ENCODE measurements at regions not wholly inside any gene's neighbourhood (a gene's known extent, or its start where the extent isn't known, plus 50 kb on each side); places are given as distances from the start of the nearest gene placed in this dataset.

DNA sequence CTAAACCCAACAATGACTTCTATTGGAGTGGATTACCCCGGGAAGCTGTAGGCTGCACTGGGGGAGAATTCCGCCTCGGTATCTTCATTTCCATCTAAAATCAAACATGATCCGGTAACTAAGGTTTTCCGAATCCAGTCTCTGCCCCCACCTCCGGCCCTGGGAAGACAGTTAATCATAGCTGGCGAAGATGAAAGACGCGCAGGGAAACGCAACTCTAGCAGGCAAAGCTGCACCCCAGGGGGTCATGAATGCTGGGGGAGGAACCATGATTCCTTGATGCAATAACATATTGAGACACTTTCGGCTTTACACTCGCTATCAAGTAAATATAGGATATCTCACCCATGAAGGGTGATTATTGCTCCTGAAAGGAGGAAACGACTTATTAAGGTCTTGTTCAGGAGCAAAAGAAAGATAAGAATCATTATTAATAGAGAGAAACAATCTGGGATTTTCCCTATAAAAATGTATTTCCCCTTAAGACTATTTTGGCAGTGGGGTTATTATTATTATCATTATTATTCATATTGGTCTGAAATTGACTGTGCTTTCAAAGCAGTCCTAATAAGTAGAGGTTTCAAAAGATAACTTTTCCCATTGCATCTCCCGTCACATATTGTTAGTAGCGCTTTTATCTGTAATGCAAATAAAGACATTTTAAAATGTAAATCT, 614.9 kb downstream of the VRK1 start:
- Histone ChIP-seq H3K9me3 (no peaks in the 10 kb centered on the region), H3K4me2 (no peak overlapping the region), H3K79me2 (ENCODE audit: insufficient read depth) (no peaks in the 10 kb centered on the region), H3K4me1 (ENCODE audit: control insufficient read depth in 1 of 2, insufficient read depth in 2 of 2, low read depth in 1 of 2, low read length in 1 of 2) (peaks cover 0 to 6% of the 10 kb centered on the region in 2 experiments; a peak in 1 of 4 replicates), H3K27me3 (ENCODE audit: insufficient read depth) (peaks cover 47% of the 10 kb centered on the region), H2AFZ (ENCODE audit: low read depth) (no peak overlapping the region), H3K27ac (ENCODE audit: low read depth in 2 of 2, low read length in 1 of 2) (no peak overlapping the region), H3K9me2 (no peaks in the 10 kb centered on the region), H3K4me3 (ENCODE audit: low read depth in 2 of 2, low read length in 1 of 2) (no peak overlapping the region), H3K36me3 (replicated peaks in 1 of 2; ENCODE audit: control insufficient read depth in 1 of 2, insufficient read depth in 2 of 2, low read length in 1 of 2) (no peaks in the 10 kb centered on the region), H3F3A (replicated peaks; ENCODE audit: insufficient read depth) (peaks cover 3% of the 10 kb centered on the region), H4K20me1 (ENCODE audit: insufficient read depth) (no peaks in the 10 kb centered on the region), H3K9ac (no peak overlapping the region)
- WGBS (ENCODE audit: low lambda C conversion rate): 3% methylated on average over 15 of the region's 15 CpGs
- ChIA-PET CTCF (no interaction called here), POLR2A (no interaction called here)
- DNase-seq: no peak
- no peak for TF ChIP-seq ELF1 (IDR thresholded peaks at IDR 0.05)
- TF ChIP-seq, protein P1, sequence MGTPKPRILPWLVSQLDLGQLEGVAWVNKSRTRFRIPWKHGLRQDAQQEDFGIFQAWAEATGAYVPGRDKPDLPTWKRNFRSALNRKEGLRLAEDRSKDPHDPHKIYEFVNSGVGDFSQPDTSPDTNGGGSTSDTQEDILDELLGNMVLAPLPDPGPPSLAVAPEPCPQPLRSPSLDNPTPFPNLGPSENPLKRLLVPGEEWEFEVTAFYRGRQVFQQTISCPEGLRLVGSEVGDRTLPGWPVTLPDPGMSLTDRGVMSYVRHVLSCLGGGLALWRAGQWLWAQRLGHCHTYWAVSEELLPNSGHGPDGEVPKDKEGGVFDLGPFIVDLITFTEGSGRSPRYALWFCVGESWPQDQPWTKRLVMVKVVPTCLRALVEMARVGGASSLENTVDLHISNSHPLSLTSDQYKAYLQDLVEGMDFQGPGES (IDR thresholded peaks at IDR 0.05; ENCODE audit: low read depth, low read length): no peak
- no peak for TF ChIP-seq TAF1 (IDR thresholded peaks at IDR 0.05; ENCODE audit: borderline replicate concordance, low read depth, low read length)
- TF ChIP-seq, protein P2, sequence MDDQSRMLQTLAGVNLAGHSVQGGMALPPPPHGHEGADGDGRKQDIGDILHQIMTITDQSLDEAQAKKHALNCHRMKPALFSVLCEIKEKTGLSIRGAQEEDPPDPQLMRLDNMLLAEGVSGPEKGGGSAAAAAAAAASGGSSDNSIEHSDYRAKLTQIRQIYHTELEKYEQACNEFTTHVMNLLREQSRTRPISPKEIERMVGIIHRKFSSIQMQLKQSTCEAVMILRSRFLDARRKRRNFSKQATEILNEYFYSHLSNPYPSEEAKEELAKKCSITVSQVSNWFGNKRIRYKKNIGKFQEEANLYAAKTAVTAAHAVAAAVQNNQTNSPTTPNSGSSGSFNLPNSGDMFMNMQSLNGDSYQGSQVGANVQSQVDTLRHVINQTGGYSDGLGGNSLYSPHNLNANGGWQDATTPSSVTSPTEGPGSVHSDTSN (IDR thresholded peaks at IDR 0.05): no peak
- no peak for TF ChIP-seq RFX5 (IDR thresholded peaks at IDR 0.05; ENCODE audit: low read length)
- no peak for TF ChIP-seq RCOR1 (IDR thresholded peaks at IDR 0.05; ENCODE audit: low read length)
- TF ChIP-seq, protein P3, sequence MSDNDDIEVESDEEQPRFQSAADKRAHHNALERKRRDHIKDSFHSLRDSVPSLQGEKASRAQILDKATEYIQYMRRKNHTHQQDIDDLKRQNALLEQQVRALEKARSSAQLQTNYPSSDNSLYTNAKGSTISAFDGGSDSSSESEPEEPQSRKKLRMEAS (IDR thresholded peaks at IDR 0.05; ENCODE audit: low read depth): no peak
- no peak for TF ChIP-seq RAD21 (IDR thresholded peaks at IDR 0.05; ENCODE audit: low read length)
- TF ChIP-seq, protein P4, sequence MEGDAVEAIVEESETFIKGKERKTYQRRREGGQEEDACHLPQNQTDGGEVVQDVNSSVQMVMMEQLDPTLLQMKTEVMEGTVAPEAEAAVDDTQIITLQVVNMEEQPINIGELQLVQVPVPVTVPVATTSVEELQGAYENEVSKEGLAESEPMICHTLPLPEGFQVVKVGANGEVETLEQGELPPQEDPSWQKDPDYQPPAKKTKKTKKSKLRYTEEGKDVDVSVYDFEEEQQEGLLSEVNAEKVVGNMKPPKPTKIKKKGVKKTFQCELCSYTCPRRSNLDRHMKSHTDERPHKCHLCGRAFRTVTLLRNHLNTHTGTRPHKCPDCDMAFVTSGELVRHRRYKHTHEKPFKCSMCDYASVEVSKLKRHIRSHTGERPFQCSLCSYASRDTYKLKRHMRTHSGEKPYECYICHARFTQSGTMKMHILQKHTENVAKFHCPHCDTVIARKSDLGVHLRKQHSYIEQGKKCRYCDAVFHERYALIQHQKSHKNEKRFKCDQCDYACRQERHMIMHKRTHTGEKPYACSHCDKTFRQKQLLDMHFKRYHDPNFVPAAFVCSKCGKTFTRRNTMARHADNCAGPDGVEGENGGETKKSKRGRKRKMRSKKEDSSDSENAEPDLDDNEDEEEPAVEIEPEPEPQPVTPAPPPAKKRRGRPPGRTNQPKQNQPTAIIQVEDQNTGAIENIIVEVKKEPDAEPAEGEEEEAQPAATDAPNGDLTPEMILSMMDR (IDR thresholded peaks at IDR 0.05): no peak

DNA sequence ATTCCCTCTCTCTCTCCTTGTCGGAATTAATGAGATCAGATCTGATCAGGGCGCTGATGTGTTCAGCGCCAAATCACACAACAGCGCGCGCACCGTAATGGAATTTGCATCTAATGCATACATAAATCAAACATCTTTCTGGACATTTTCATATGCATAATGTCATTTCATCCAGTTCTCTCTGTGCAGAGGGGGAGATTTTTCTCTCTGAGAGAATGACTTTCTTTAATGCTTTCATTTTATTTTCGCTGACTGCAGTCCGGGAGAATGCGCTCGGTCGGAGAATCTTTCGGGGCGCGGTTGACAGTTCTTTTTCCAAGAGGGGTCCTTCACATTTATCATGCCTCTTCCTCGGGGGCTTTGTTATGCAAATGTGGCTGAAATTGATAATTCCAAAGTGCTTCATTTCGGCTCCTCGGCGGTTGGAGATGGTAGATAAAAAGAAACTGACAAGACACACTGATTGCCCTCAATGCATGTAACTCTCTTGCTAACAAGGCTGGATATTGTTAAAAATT, 615.9 kb downstream of the VRK1 start:
- peak overlapping the region in 1 of 2 experiments; percentile 46; a peak in 3 of 4 replicates for H3K4me3 ChIP-seq (ENCODE audit: low read depth in 2 of 2, low read length in 1 of 2)
- peaks cover 0 to 6% of the 10 kb centered on the region in 2 experiments; a peak in 1 of 4 replicates for H3K4me1 ChIP-seq (ENCODE audit: control insufficient read depth in 1 of 2, insufficient read depth in 2 of 2, low read depth in 1 of 2, low read length in 1 of 2)
- H4K20me1 ChIP-seq (ENCODE audit: insufficient read depth): no peaks in the 10 kb centered on the region
- CTCF ChIA-PET: no interaction called here
- peak overlapping the region; percentile 61; the same call in 1 of the 2 replicates for H3K4me2 ChIP-seq
- H3K27ac ChIP-seq (ENCODE audit: low read depth in 2 of 2, low read length in 1 of 2): no peak overlapping the region
- H3K27me3 ChIP-seq (ENCODE audit: insufficient read depth): peaks cover 43% of the 10 kb centered on the region
- H3K9me2 ChIP-seq: no peaks in the 10 kb centered on the region
- POLR2A ChIA-PET: no interaction called here
- no peak overlapping the region for H3K9ac ChIP-seq
- TF ChIP-seq, protein P5, sequence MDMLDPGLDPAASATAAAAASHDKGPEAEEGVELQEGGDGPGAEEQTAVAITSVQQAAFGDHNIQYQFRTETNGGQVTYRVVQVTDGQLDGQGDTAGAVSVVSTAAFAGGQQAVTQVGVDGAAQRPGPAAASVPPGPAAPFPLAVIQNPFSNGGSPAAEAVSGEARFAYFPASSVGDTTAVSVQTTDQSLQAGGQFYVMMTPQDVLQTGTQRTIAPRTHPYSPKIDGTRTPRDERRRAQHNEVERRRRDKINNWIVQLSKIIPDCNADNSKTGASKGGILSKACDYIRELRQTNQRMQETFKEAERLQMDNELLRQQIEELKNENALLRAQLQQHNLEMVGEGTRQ (IDR thresholded peaks at IDR 0.05; ENCODE audit: borderline replicate concordance, low read depth, low read length): no peak
- TF ChIP-seq FOXJ3 (CRISPR knock-in tag; IDR thresholded peaks at IDR 0.05) (no peak), SMC3 (IDR thresholded peaks at IDR 0.05; ENCODE audit: low read depth, low read length) (no peak), GABPA (IDR thresholded peaks at IDR 0.05; ENCODE audit: low read depth) (no peak), NRF1 (IDR thresholded peaks at IDR 0.05; ENCODE audit: low read depth, low read length) (no peak)
- TF ChIP-seq, protein P6, sequence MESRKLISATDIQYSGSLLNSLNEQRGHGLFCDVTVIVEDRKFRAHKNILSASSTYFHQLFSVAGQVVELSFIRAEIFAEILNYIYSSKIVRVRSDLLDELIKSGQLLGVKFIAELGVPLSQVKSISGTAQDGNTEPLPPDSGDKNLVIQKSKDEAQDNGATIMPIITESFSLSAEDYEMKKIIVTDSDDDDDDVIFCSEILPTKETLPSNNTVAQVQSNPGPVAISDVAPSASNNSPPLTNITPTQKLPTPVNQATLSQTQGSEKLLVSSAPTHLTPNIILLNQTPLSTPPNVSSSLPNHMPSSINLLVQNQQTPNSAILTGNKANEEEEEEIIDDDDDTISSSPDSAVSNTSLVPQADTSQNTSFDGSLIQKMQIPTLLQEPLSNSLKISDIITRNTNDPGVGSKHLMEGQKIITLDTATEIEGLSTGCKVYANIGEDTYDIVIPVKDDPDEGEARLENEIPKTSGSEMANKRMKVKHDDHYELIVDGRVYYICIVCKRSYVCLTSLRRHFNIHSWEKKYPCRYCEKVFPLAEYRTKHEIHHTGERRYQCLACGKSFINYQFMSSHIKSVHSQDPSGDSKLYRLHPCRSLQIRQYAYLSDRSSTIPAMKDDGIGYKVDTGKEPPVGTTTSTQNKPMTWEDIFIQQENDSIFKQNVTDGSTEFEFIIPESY (IDR thresholded peaks at IDR 0.05; ENCODE audit: borderline replicate concordance, low read depth): no peak
- TF ChIP-seq, protein P7, sequence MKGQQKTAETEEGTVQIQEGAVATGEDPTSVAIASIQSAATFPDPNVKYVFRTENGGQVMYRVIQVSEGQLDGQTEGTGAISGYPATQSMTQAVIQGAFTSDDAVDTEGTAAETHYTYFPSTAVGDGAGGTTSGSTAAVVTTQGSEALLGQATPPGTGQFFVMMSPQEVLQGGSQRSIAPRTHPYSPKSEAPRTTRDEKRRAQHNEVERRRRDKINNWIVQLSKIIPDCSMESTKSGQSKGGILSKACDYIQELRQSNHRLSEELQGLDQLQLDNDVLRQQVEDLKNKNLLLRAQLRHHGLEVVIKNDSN (IDR thresholded peaks at IDR 0.05; ENCODE audit: borderline replicate concordance, low read depth): no peak
- WGBS (ENCODE audit: low lambda C conversion rate): 9% methylated on average over 19 of the region's 19 CpGs
- H3K79me2 ChIP-seq (ENCODE audit: insufficient read depth): no peaks in the 10 kb centered on the region
- no peak for DNase-seq
- H3F3A ChIP-seq (replicated peaks; ENCODE audit: insufficient read depth): peaks cover 3% of the 10 kb centered on the region
- no peaks in the 10 kb centered on the region for H3K9me3 ChIP-seq
- H3K36me3 ChIP-seq (replicated peaks in 1 of 2; ENCODE audit: control insufficient read depth in 1 of 2, insufficient read depth in 2 of 2, low read length in 1 of 2): no peaks in the 10 kb centered on the region
- no peak overlapping the region for H2AFZ ChIP-seq (ENCODE audit: low read depth)

All from SK-N-SH (cell line).